ENCODE measurements at regions not wholly inside any gene's neighbourhood (a gene's known extent, or its start where the extent isn't known, plus 50 kb on each side); places are given as distances from the start of the nearest gene placed in this dataset.

DNA sequence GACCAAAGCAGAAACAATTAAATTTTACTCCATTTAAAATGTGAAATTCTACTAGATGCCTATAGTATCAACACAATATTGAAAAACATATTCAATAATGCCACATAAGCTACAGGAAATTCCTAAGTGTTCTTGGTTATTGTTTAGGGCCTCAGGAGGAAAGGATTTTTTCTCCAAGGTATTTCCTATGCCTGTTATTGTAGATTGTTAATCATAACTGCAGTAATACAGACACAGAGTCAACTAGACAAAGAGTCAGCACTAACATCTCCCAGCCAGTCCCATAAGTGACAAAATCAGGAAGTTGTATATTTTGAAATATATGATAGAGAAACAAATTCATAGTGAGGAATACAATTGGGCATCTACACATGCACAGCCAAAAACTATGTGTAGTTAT lies 782.7 kb upstream of the KIF2B start:
- no peaks in the 10 kb centered on the region for H3K9me3 ChIP-seq (ENCODE audit: insufficient read depth, low read length)
- no peaks in the 10 kb centered on the region for H3K36me3 ChIP-seq (replicated peaks; ENCODE audit: low read depth, low read length)
- no peaks in the 10 kb centered on the region for H4K20me1 ChIP-seq (ENCODE audit: insufficient read depth, low read length)
- H3K4me3 ChIP-seq (ENCODE audit: low read length), result no peak overlapping the region
- H3K4me2 ChIP-seq (ENCODE audit: low read length), result no peak overlapping the region
- H3K27ac ChIP-seq (ENCODE audit: low read length), result no peak overlapping the region
- H3K4me1 ChIP-seq (ENCODE audit: low read length), result no peaks in the 10 kb centered on the region
- TF ChIP-seq CTCF (IDR thresholded peaks at IDR 0.05; ENCODE audit: low read depth, low read length) (no peak), EZH2phosphoT487 (IDR thresholded peaks at IDR 0.05; ENCODE audit: low read depth) (no peak)
- no peaks in the 10 kb centered on the region for H3K27me3 ChIP-seq (ENCODE audit: low read depth, low read length)
- no peak overlapping the region for H2AFZ ChIP-seq (ENCODE audit: low read depth, low read length)
- H3K79me2 ChIP-seq (ENCODE audit: low read length), result no peaks in the 10 kb centered on the region
- no peak overlapping the region for H3K9ac ChIP-seq (ENCODE audit: low read length)

DNA sequence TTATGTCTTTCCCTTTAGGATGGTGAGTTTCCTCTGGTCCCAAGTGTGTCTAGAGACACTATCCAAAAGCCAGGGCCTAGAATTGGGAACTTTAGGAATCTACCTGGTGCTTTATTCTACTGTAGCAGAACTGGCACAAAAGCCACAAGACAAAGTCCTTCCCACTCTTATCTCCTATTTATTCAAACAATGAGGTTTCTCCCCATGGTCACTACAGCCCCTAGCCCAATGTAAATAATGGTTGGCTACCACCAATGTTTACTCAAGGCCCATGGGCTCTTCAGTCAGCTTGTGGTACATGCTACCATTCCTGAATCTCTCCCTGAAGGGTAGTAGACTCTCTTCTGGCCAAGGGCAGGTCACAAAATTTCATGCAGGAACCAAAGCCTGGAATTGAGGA lies 789.4 kb upstream of the KIF2B start:
- no peaks in the 10 kb centered on the region for H4K20me1 ChIP-seq (ENCODE audit: insufficient read depth, low read length)
- H2AFZ ChIP-seq (ENCODE audit: low read depth, low read length), result no peak overlapping the region
- no peak overlapping the region for H3K27ac ChIP-seq (ENCODE audit: low read length)
- H3K36me3 ChIP-seq (replicated peaks; ENCODE audit: low read depth, low read length), result no peaks in the 10 kb centered on the region
- no peak overlapping the region for H3K4me2 ChIP-seq (ENCODE audit: low read length)
- TF ChIP-seq EZH2phosphoT487 (IDR thresholded peaks at IDR 0.05; ENCODE audit: low read depth), result no peak
- no peak for TF ChIP-seq CTCF (IDR thresholded peaks at IDR 0.05; ENCODE audit: low read depth, low read length)
- no peak overlapping the region for H3K9ac ChIP-seq (ENCODE audit: low read length)
- H3K9me3 ChIP-seq (ENCODE audit: insufficient read depth, low read length), result no peaks in the 10 kb centered on the region
- H3K27me3 ChIP-seq (ENCODE audit: low read depth, low read length), result no peaks in the 10 kb centered on the region
- no peaks in the 10 kb centered on the region for H3K79me2 ChIP-seq (ENCODE audit: low read length)
- no peaks in the 10 kb centered on the region for H3K4me1 ChIP-seq (ENCODE audit: low read length)
- H3K4me3 ChIP-seq (ENCODE audit: low read length), result no peak overlapping the region

GRCh38 chr17:53032861-53033271 lies 789.9 kb upstream of the KIF2B start:
- no peaks in the 10 kb centered on the region for H4K20me1 ChIP-seq (ENCODE audit: insufficient read depth, low read length)
- no peaks in the 10 kb centered on the region for H3K27me3 ChIP-seq (ENCODE audit: low read depth, low read length)
- TF ChIP-seq EZH2phosphoT487 (IDR thresholded peaks at IDR 0.05; ENCODE audit: low read depth) (no peak), CTCF (IDR thresholded peaks at IDR 0.05; ENCODE audit: low read depth, low read length) (peak; percentile 50)
- no peaks in the 10 kb centered on the region for H3K4me1 ChIP-seq (ENCODE audit: low read length)
- no peaks in the 10 kb centered on the region for H3K9me3 ChIP-seq (ENCODE audit: insufficient read depth, low read length)
- H3K4me3 ChIP-seq (ENCODE audit: low read length), result no peak overlapping the region
- no peak overlapping the region for H3K4me2 ChIP-seq (ENCODE audit: low read length)
- no peak overlapping the region for H3K9ac ChIP-seq (ENCODE audit: low read length)
- no peak overlapping the region for H2AFZ ChIP-seq (ENCODE audit: low read depth, low read length)
- H3K79me2 ChIP-seq (ENCODE audit: low read length), result no peaks in the 10 kb centered on the region
- H3K27ac ChIP-seq (ENCODE audit: low read length), result no peak overlapping the region
- H3K36me3 ChIP-seq (replicated peaks; ENCODE audit: low read depth, low read length), result no peaks in the 10 kb centered on the region

- Histone ChIP-seq H3K4me3 (ENCODE audit: low read length) (no peak overlapping the region), H2AFZ (ENCODE audit: low read depth, low read length) (no peak overlapping the region), H3K4me2 (ENCODE audit: low read length) (no peak overlapping the region), H3K9ac (ENCODE audit: low read length) (no peak overlapping the region), H3K27me3 (ENCODE audit: low read depth, low read length) (no peaks in the 10 kb centered on the region), H3K4me1 (ENCODE audit: low read length) (no peaks in the 10 kb centered on the region), H3K9me3 (ENCODE audit: insufficient read depth, low read length) (no peaks in the 10 kb centered on the region), H3K36me3 (replicated peaks; ENCODE audit: low read depth, low read length) (no peaks in the 10 kb centered on the region), H3K79me2 (ENCODE audit: low read length) (no peaks in the 10 kb centered on the region), H3K27ac (ENCODE audit: low read length) (no peak overlapping the region), H4K20me1 (ENCODE audit: insufficient read depth, low read length) (no peaks in the 10 kb centered on the region)
- TF ChIP-seq CTCF (IDR thresholded peaks at IDR 0.05; ENCODE audit: low read depth, low read length), result no peak
- TF ChIP-seq EZH2phosphoT487 (IDR thresholded peaks at IDR 0.05; ENCODE audit: low read depth), result no peak
Observed at GRCh38 chr17:53017227-53017626, 805.5 kb upstream of the KIF2B start.
